ENCODE measurements at regions not wholly inside any gene's neighbourhood (a gene's known extent, or its start where the extent isn't known, plus 50 kb on each side); places are given as distances from the start of the nearest gene placed in this dataset.

DNA sequence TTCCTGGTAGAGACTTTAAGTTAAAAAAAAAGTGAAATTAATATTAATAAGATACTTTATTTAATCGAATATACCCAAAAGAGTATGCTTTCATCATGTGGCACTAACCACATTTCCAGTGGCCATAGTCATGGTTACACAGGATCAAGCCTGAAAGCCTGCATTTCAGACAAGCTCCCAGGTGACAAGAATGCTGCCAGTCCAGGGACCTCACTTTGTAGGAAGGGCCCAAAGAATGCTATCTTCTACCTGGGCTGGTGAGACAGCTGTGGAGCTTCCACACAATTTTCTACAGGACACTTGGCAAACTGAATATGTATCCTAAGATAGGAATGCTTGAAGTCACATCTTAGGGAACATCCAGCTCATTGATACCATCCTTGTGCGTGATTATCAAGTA is 203.8 kb downstream of the AUH start:
- DNase-seq (ENCODE audit: low spot score): no peak

DNA sequence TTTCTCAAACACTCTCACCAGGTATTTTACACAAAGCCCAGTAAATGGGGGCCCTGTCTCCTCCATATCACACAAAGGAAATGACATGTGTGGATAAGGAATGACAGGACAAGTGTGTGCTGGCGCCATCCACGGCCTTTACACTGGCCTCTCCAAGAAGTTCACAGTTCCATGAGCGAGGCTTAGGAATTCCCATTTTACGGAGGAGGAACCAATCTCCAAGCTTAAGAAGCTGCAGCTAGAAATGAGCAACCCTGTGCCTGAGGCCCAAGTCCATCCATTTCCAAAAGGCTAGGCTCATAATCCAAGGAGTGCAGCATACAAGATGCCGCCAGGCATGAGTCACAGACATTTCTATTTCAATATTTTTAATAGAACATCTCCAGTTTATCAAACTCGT is 203.4 kb downstream of the AUH start:
- no peak for DNase-seq (ENCODE audit: low spot score)

DNA sequence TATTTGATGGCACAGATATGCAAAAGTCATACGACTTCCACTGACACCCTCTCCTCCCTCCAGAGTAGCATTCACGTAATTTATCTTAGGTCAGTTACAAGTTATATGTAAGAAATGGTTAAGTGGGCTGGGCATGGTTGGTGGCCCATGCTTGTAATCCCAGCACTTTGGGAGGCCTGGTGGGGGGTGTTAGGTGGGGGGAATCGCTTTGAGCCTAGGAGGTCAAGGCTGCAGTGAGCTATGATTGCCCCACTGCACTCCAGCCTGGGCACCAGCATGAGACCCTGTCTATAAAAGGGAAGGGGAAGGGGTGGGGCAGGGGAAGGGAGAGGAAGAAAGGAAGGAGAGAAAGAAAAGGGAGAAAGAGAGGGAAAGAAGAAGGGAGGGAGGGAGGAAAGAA is 202.8 kb downstream of the AUH start:
- DNase-seq (ENCODE audit: low spot score): no peak

DNA sequence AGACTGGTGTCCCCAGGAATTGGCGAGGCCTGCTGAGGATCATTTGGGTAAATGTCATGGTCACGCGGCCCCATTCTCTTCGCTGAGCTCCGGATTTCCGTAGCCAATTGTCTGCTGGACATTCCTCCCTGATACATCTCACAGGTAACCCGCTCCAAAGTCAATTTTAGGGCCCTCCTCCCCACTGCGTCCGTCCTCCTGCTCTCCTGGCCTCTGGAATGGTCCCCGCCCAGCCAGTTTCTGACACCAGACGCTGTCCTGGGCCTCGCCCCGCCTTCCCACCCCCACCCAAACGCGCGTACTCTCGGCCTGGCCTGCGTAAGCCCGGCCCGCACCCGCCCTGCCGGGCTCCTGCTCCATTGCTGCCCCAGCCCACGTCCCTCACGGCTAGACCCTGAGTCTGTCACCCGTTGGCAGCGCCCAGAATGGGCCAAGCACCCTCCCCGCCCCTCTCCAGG is 202.0 kb downstream of the AUH start:
- peak; percentile 54 for DNase-seq (ENCODE audit: low spot score)

DNA sequence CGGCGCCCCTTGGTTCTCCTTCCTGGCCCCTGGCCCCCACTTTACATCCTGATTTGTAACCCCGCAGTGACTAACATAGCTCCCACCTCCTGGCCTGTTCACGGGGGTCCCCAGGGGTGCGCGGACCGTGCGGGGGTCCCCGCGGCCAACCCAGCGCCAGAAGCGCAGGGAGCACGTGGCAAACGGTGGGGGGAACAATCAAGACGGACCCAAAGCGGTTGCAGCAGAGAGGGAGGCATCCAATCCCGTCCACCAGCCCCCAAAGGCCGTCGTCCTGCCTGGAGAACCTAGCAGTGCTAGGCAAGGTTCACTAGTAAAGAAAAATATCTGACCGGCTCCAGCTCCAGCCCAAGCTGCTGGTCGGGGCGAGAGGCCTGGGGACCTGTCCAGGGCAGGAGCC is 201.5 kb downstream of the AUH start:
- no peak for DNase-seq (ENCODE audit: low spot score)

DNA sequence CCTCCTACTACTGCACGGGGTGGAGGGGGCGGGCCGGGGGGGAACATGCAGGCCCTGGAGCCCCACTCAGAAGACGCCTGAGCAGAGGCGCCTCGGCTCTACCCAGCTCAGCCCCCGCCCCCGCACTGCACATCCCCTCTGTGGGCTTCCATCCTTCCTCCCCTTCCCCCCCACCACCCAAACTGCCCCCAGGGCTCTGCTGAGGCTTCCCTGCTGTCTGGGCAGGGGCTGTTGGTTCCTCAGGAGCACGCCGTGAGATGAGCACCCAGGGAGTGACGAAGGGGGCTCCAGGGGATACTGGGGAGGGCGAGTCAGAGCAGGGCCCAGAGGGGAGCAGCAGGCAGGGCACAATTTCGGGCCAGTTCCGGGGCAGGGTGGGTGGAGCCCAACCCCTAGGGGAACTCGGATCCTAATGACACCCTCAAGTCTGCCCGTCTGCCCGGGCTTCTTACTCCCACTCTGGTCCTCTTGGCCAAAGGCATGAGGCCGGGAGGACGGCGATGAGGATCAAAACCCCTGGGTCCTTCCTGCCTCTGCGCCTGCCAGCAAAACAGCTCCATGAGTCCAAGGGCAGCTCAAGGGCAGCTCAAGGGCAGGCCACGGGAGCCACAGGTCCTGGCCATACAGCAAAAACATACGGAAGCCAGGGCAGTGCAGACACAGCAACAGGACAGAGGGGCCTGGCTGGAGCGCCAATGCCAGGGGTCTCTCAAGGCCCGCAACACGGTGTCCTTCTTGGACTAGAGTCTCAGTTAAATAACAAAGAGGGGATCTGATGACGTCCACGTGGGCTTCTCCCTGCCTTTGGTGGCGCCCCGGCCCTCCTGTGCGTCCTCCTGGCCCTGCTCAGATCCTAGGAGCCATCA is 200.9 kb downstream of the AUH start:
- no peak for DNase-seq (ENCODE audit: low spot score)

DNA sequence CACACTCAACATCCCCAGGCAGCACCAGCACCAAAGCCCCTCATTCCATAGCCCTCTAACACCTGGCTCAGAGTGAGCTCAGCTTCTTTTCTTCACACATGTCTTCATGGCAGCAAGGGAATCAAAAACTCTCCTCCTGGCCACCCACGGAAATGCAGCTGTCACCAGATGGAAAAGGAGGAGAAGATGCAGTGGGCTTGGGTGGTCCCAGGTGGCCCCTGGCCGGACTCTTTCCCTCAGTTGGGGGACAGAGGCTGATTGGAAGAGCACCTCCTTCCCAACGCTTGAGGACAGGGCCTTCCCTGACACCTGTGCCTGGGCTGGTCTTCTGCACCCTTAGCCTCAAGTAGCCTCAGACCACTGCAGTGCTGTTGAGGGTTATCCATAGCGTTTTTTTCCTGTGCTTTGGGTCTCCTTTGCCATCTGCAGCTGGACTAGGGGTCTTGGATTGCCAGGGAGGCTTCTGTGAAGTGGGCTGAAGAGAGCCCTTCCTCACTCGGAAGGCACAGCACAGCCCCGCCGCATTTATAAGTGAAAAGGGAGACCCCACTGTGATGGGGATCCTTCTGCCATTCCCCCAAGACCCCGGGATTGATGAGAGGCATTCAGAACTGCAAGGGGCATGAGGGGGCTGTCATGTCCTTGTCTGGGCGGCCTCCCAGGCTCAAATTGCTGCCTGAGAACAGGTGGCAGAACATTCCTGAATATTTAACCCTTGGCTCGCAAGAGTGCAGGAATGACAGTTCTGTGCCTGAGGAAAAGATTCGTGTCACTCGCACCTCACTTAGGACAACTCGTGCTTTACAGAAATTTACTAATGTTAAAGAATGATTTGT is 200.0 kb downstream of the AUH start:
- DNase-seq (ENCODE audit: low spot score): peak; percentile 46

DNA sequence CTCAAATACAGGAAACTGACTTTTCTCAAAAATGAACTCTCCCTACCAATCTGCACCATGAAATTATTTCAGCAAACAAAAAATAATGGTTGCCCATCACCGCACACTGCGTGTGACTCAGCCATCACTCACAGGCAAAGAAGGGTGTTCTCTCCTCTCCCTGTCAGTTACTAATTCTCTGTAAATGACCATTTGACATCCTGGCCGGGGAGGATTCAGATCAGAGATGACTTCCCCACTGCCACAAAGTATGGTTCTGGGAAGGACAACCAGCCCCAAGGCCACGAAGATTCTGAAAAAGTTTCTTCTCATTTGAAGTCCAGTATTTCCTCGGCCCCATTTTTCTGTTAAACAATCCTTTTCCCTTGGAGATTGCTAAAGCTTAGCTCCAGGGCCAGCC is 199.4 kb downstream of the AUH start:
- DNase-seq (ENCODE audit: low spot score): no peak

DNA sequence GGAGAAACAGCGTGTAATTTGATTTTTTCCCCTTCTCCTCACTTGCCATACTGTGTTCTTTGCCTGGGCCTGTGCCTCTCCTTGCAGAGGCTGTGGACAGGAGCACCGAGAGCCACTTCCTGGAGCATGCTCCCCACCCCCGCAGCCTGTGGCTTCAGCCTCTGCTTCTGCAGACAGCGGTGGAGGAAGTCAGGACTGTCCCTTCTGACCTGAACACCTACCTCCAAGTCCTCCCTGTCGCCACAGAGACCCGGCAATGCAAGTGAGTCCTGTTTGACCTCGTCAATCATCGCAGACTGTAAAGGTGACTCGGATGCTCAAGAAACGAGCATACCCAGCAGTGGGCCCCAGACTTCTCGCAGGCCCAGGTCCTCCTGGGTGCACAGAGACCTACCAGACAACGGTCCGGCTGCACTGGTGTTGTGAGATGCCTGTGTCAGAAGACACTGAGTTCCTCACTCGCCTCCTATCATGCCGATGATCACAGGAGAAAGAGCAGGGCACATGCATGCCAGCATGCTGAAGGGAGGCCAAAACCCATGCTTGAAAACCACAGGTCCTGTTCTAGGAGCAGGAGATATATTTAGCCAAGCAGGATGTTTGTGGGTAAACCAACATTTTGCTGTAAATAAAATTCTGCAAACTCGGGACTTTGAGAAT is 198.8 kb downstream of the AUH start:
- peak; percentile 62 for DNase-seq (ENCODE audit: low spot score)

DNA sequence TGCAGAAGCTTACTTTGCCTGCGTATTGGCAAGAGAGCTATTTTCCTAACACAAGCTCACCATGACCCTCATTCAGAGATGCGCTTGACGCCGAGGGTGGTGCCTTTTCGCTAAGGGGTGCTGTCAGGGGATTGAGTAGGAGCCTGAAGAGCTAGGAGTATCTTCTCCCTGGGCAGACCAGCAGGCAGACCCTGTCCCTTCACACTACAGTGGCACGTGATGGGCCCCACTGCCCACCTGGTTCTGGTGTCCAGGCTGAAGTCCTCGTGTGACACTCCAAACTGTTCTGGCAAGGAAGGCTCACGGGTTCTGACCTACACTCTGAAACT is 198.3 kb downstream of the AUH start:
- peak; percentile 40 for DNase-seq (ENCODE audit: low spot score)

DNA sequence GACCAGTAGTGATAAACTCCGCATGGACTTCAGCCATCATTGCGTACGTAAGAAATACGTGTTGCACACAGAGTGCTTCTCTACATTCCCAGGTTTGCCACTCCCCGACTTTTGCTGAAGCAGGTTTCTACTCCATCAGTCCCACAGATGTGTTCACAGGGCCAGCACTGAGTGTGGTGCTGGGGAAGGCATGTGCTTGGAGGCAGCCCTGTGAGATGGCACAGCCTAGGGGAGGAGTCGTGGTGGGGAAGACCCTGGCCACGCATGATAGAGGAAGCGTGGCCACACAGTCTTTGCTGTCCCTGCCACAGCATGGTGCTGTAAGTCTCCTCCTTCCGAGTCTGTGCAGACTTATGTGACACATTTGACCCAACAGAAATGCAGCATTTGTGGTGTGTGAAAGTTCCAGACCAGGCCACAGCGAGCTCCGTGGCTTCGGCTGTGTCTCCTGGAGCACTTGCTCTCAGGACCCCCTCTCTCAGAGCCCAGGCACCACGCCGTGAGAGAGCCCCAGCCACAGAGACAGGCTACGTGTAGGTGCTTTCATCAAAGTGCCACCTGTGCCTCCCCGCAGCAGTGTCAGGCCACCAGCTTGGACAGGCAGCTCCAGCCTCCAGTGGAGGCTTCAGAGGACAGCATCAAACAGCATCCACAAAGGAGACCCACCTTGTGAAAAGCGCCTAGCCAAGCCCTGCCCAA is 197.8 kb downstream of the AUH start:
- peak; percentile 53 for DNase-seq (ENCODE audit: low spot score)
